Activated CD4-positive, alpha-beta T cell treated with anti-CD3 and anti-CD28 coated beads, Interleukin-2, amount 10 ng/mL, durations not matched to agents 7 days and 5 days (primary cell): ENCODE measurements at regions not wholly inside any gene's neighbourhood (a gene's known extent, or its start where the extent isn't known, plus 50 kb on each side); places are given as distances from the start of the nearest gene placed in this dataset.
A peak's percentile ranks its signal among the peaks of the same experiment; 100 is the strongest.

Source experiments
- CTCF ChIA-PET: fragments of 350-600 bp; sonication (Branson Sonifier 250); formaldehyde crosslinking; loops from one replicate; lab custom pipeline; 2021; ENCODE audit warnings: antibody characterized with exemption; lab: Charles Lee
- POLR2A ChIA-PET: fragments of 350-600 bp; sonication (Branson Sonifier 250); formaldehyde crosslinking; loops from one replicate; lab custom pipeline; 2021; ENCODE audit warnings: antibody characterized with exemption; lab: Charles Lee
- DNase-seq: peaks from one replicate; pipeline ENCODE4 v3.0.0-alpha.2; 2020
- H3K27ac Mint-ChIP-seq: one replicate; pipeline ENCODE4 v1.8.0; 2021; ENCODE audit warnings: mild to moderate bottlenecking, moderate library complexity, mixed read lengths
- H3K27me3 Mint-ChIP-seq: one replicate; pipeline ENCODE4 v1.8.0; 2021; ENCODE audit warnings: mixed read lengths
- H3K36me3 Mint-ChIP-seq: one replicate; pipeline ENCODE4 v1.8.0; 2021; ENCODE audit warnings: low read depth, mixed read lengths
- H3K4me1 Mint-ChIP-seq: one replicate; pipeline ENCODE4 v1.8.0; 2021; ENCODE audit warnings: mixed read lengths
- H3K4me3 Mint-ChIP-seq: one replicate; pipeline ENCODE4 v1.8.0; 2021; ENCODE audit warnings: mild to moderate bottlenecking, moderate library complexity, mixed read lengths
- H3K9me3 Mint-ChIP-seq: one replicate; pipeline ENCODE4 v1.8.0; 2021; ENCODE audit warnings: mixed read lengths

GRCh38 chr2:103103678-103104077 lies 341.8 kb downstream of the TMEM182 start:
- POLR2A ChIA-PET = no interaction called here
- no peaks in the 10 kb centered on the region for H3K36me3 Mint-ChIP-seq
- H3K4me3 Mint-ChIP-seq = no peak overlapping the region
- no peaks in the 10 kb centered on the region for H3K4me1 Mint-ChIP-seq
- no peak overlapping the region for H3K27ac Mint-ChIP-seq
- H3K9me3 Mint-ChIP-seq = no peaks in the 10 kb centered on the region
- no peaks in the 10 kb centered on the region for H3K27me3 Mint-ChIP-seq
- no peak for DNase-seq
- CTCF ChIA-PET = no interaction called here

GRCh38 chr2:103119352-103119751 lies 357.5 kb downstream of the TMEM182 start:
- H3K27ac Mint-ChIP-seq = no peak overlapping the region
- no peaks in the 10 kb centered on the region for H3K4me1 Mint-ChIP-seq
- H3K9me3 Mint-ChIP-seq = no peaks in the 10 kb centered on the region
- DNase-seq = no peak
- no peaks in the 10 kb centered on the region for H3K36me3 Mint-ChIP-seq
- no peaks in the 10 kb centered on the region for H3K27me3 Mint-ChIP-seq
- ChIA-PET POLR2A (no interaction called here), CTCF (no interaction called here)
- H3K4me3 Mint-ChIP-seq = no peak overlapping the region

GRCh38 chr2:103121106-103121505 lies 359.3 kb downstream of the TMEM182 start:
- CTCF ChIA-PET = no interaction called here
- H3K4me3 Mint-ChIP-seq = no peak overlapping the region

GRCh38 chr2:103123516-103123915 lies 361.7 kb downstream of the TMEM182 start:
- Mint-ChIP-seq H3K4me1 (no peaks in the 10 kb centered on the region), H3K4me3 (no peak overlapping the region), H3K36me3 (no peaks in the 10 kb centered on the region), H3K27ac (no peak overlapping the region), H3K9me3 (no peaks in the 10 kb centered on the region), H3K27me3 (peaks cover 5% of the 10 kb centered on the region)
- ChIA-PET POLR2A (no interaction called here), CTCF (no interaction called here)
- DNase-seq = no peak

More at GRCh38 chr2:103121106-103121505, 359.3 kb downstream of the TMEM182 start:
- DNase-seq = no peak
- Mint-ChIP-seq H3K27ac (no peak overlapping the region), H3K4me1 (no peaks in the 10 kb centered on the region), H3K27me3 (no peaks in the 10 kb centered on the region), H3K9me3 (no peaks in the 10 kb centered on the region), H3K36me3 (no peaks in the 10 kb centered on the region)
- POLR2A ChIA-PET = no interaction called here

GRCh38 chr2:103130857-103131256 lies 369.0 kb downstream of the TMEM182 start:
- no peak for DNase-seq
- POLR2A ChIA-PET = no interaction called here
- Mint-ChIP-seq H3K36me3 (peaks cover 11% of the 10 kb centered on the region), H3K4me1 (peaks cover 13% of the 10 kb centered on the region), H3K4me3 (no peak overlapping the region), H3K27ac (no peak overlapping the region), H3K27me3 (peaks cover 8% of the 10 kb centered on the region), H3K9me3 (peaks cover 9% of the 10 kb centered on the region)
- CTCF ChIA-PET = no interaction called here

- ChIA-PET POLR2A (no interaction called here), CTCF (no interaction called here)
- peaks cover 18% of the 10 kb centered on the region for H3K9me3 Mint-ChIP-seq
- H3K4me3 Mint-ChIP-seq = peak overlapping the region; percentile 54
- DNase-seq = peak; percentile 37
- peaks cover 19% of the 10 kb centered on the region for H3K4me1 Mint-ChIP-seq
- H3K27me3 Mint-ChIP-seq = peaks cover 4% of the 10 kb centered on the region
- H3K27ac Mint-ChIP-seq = peak overlapping the region; percentile 47
- peaks cover 19% of the 10 kb centered on the region for H3K36me3 Mint-ChIP-seq
These were observed 370.8 kb downstream of the TMEM182 start for GRCh38 chr2:103132536-103133217.

GRCh38 chr2:103135679-103136078 lies 373.8 kb downstream of the TMEM182 start:
- peaks cover 20% of the 10 kb centered on the region for H3K9me3 Mint-ChIP-seq

GRCh38 chr2:103138123-103138901 lies 376.5 kb downstream of the TMEM182 start:
- CTCF ChIA-PET = no interaction called here
- Mint-ChIP-seq H3K4me1 (peaks cover 35% of the 10 kb centered on the region), H3K36me3 (peaks cover 46% of the 10 kb centered on the region), H3K27me3 (peaks cover 2% of the 10 kb centered on the region), H3K27ac (peak overlapping the region; percentile 76), H3K9me3 (peaks cover 30% of the 10 kb centered on the region), H3K4me3 (no peak overlapping the region)
- DNase-seq = peak; percentile 15
- POLR2A ChIA-PET = no interaction called here

More at GRCh38 chr2:103135679-103136078, 373.8 kb downstream of the TMEM182 start:
- Mint-ChIP-seq H3K36me3 (peaks cover 39% of the 10 kb centered on the region), H3K27ac (no peak overlapping the region), H3K4me1 (peaks cover 45% of the 10 kb centered on the region), H3K4me3 (no peak overlapping the region), H3K27me3 (no peaks in the 10 kb centered on the region)
- no peak for DNase-seq
- POLR2A ChIA-PET = no interaction called here
- CTCF ChIA-PET = no interaction called here

GRCh38 chr2:103139628-103140268 lies 377.9 kb downstream of the TMEM182 start:
- ChIA-PET POLR2A (no interaction called here), CTCF (no interaction called here)
- DNase-seq = no peak
- Mint-ChIP-seq H3K27me3 (peaks cover 2% of the 10 kb centered on the region), H3K4me3 (no peak overlapping the region), H3K27ac (peak overlapping the region; percentile 51), H3K36me3 (peaks cover 43% of the 10 kb centered on the region), H3K9me3 (peaks cover 27% of the 10 kb centered on the region), H3K4me1 (peaks cover 32% of the 10 kb centered on the region)

GRCh38 chr2:103144837-103145236 lies 383.0 kb downstream of the TMEM182 start:
- Mint-ChIP-seq H3K4me1 (peaks cover 4% of the 10 kb centered on the region), H3K4me3 (no peak overlapping the region), H3K27ac (no peak overlapping the region), H3K36me3 (peaks cover 14% of the 10 kb centered on the region), H3K27me3 (peaks cover 7% of the 10 kb centered on the region), H3K9me3 (peaks cover 10% of the 10 kb centered on the region)
- no peak for DNase-seq
- CTCF ChIA-PET = no interaction called here
- POLR2A ChIA-PET = no interaction called here

- Mint-ChIP-seq H3K27ac (no peak overlapping the region), H3K9me3 (peaks cover 10% of the 10 kb centered on the region), H3K4me3 (no peak overlapping the region), H3K4me1 (peaks cover under 1% of the 10 kb centered on the region), H3K36me3 (peaks cover 6% of the 10 kb centered on the region), H3K27me3 (peaks cover 7% of the 10 kb centered on the region)
- ChIA-PET CTCF (no interaction called here), POLR2A (no interaction called here)
- no peak for DNase-seq
These were observed 383.9 kb downstream of the TMEM182 start for GRCh38 chr2:103145739-103146138.

GRCh38 chr2:103151046-103151445 lies 389.2 kb downstream of the TMEM182 start:
- no peak overlapping the region for H3K27ac Mint-ChIP-seq
- H3K36me3 Mint-ChIP-seq = no peaks in the 10 kb centered on the region

GRCh38 chr2:103152556-103152955 lies 390.7 kb downstream of the TMEM182 start:
- no peaks in the 10 kb centered on the region for H3K36me3 Mint-ChIP-seq
- peaks cover 37% of the 10 kb centered on the region for H3K27me3 Mint-ChIP-seq
- DNase-seq = no peak
- POLR2A ChIA-PET = no interaction called here
- H3K27ac Mint-ChIP-seq = no peak overlapping the region
- H3K4me1 Mint-ChIP-seq = peaks cover 3% of the 10 kb centered on the region
- CTCF ChIA-PET = no interaction called here
- no peak overlapping the region for H3K4me3 Mint-ChIP-seq
- H3K9me3 Mint-ChIP-seq = no peaks in the 10 kb centered on the region

More at GRCh38 chr2:103151046-103151445, 389.2 kb downstream of the TMEM182 start:
- no peak overlapping the region for H3K4me3 Mint-ChIP-seq
- no peak for DNase-seq
- H3K4me1 Mint-ChIP-seq = peaks cover 3% of the 10 kb centered on the region
- peaks cover 30% of the 10 kb centered on the region for H3K27me3 Mint-ChIP-seq
- CTCF ChIA-PET = no interaction called here
- POLR2A ChIA-PET = no interaction called here
- H3K9me3 Mint-ChIP-seq = no peaks in the 10 kb centered on the region
